GM21390 (cell line): ENCODE measurements at regions not wholly inside any gene's neighbourhood (a gene's known extent, or its start where the extent isn't known, plus 50 kb on each side); places are given as distances from the start of the nearest gene placed in this dataset.

Source experiments
- ATAC-seq: cut with Tn5 transposase; IDR thresholded peaks from one replicate; pipeline ENCODE4 v1.9.1; 2021; ENCODE audit not compliant: unreplicated experiment

- ATAC-seq = no peak
These were observed 152.1 kb upstream of the ID2 start for GRCh38 chr2:8529706-8530277.

- no peak for ATAC-seq
These were observed 150.4 kb upstream of the ID2 start for GRCh38 chr2:8531481-8531880.

GRCh38 chr2:8532438-8532837, 149.4 kb upstream of the ID2 start:
- ATAC-seq = no peak

GRCh38 chr2:8533923-8534322, 147.9 kb upstream of the ID2 start:
- ATAC-seq = no peak

GRCh38 chr2:8534386-8534728, 147.5 kb upstream of the ID2 start:
- no peak for ATAC-seq

- no peak for ATAC-seq
These were observed 147.0 kb upstream of the ID2 start for GRCh38 chr2:8534729-8535468.

- no peak for ATAC-seq
These were observed 146.4 kb upstream of the ID2 start for GRCh38 chr2:8535469-8535795.

GRCh38 chr2:8535821-8536685, 145.8 kb upstream of the ID2 start:
- ATAC-seq = no peak

GRCh38 chr2:8536686-8537561, 144.9 kb upstream of the ID2 start:
- no peak for ATAC-seq

- ATAC-seq = no peak
These were observed 144.2 kb upstream of the ID2 start for GRCh38 chr2:8537562-8538155.

- ATAC-seq = no peak
These were observed 143.3 kb upstream of the ID2 start for GRCh38 chr2:8538531-8538930.

- no peak for ATAC-seq
These were observed 142.8 kb upstream of the ID2 start for GRCh38 chr2:8538931-8539621.

- ATAC-seq = no peak
These were observed 141.9 kb upstream of the ID2 start for GRCh38 chr2:8539743-8540551.

GRCh38 chr2:8540552-8541055, 141.3 kb upstream of the ID2 start:
- no peak for ATAC-seq

GRCh38 chr2:8541223-8541622, 140.6 kb upstream of the ID2 start:
- ATAC-seq = no peak

GRCh38 chr2:8541636-8542035, 140.2 kb upstream of the ID2 start:
- no peak for ATAC-seq

GRCh38 chr2:8542381-8543059, 139.3 kb upstream of the ID2 start:
- ATAC-seq = no peak

GRCh38 chr2:8543060-8543382, 138.8 kb upstream of the ID2 start:
- peak; percentile 9 for ATAC-seq
